GM23248 (cell line): ENCODE measurements at regions not wholly inside any gene's neighbourhood (a gene's known extent, or its start where the extent isn't known, plus 50 kb on each side); places are given as distances from the start of the nearest gene placed in this dataset.

Experiments used
- DNase-seq: peaks from one replicate; pipeline ENCODE4 v3.0.0-alpha.2; 2015
- H2AFZ ChIP-seq: fragments of 200-600 bp; sonication (generic); 2 replicates; pipeline ENCODE4 v1.6.1; 2016; ENCODE audit warnings: antibody characterized with exemption
- H3F3A ChIP-seq: fragments of 200-600 bp; sonication (generic); 2 replicates; pipeline ENCODE4 v1.6.1; 2016; ENCODE audit warnings: mild to moderate bottlenecking, antibody characterized with exemption, mixed run types; ENCODE audit not compliant: insufficient read depth
- H3K27ac ChIP-seq: fragments of 200-600 bp; sonication (generic); 2 replicates; pipeline ENCODE4 v1.5.1; 2016; ENCODE audit warnings: mild to moderate bottlenecking
- H3K27me3 ChIP-seq: fragments of 200-600 bp; sonication (generic); replicated peaks from 2 replicates; pipeline ENCODE4 v1.6.1; 2016; ENCODE audit warnings: mild to moderate bottlenecking; ENCODE audit not compliant: insufficient read depth
- H3K36me3 ChIP-seq: fragments of 200-600 bp; sonication (generic); 2 replicates; pipeline ENCODE4 v1.6.1; 2016; ENCODE audit warnings: low read depth, mild to moderate bottlenecking
- H3K4me1 ChIP-seq: fragments of 200-600 bp; sonication (generic); 2 replicates; pipeline ENCODE4 v1.6.1; 2016; ENCODE audit warnings: mild to moderate bottlenecking; ENCODE audit not compliant: insufficient read depth
- H3K4me2 ChIP-seq: fragments of 200-600 bp; sonication (generic); one replicate; pipeline ENCODE4 v1.6.1; 2016; ENCODE audit warnings: mild to moderate bottlenecking; ENCODE audit not compliant: unreplicated experiment
- H3K4me3 ChIP-seq: fragments of 200-600 bp; sonication (generic); 2 replicates; pipeline ENCODE4 v1.5.1; 2016; ENCODE audit warnings: mild to moderate bottlenecking
- H3K79me2 ChIP-seq: fragments of 200-600 bp; sonication (generic); 2 replicates; pipeline ENCODE4 v1.6.1; 2016; ENCODE audit warnings: mild to moderate bottlenecking; ENCODE audit not compliant: insufficient read depth
- H3K9ac ChIP-seq: fragments of 200-600 bp; sonication (generic); 2 replicates; pipeline ENCODE4 v1.6.1; 2016; ENCODE audit warnings: mild to moderate bottlenecking
- H3K9me2 ChIP-seq: fragments of 200-600 bp; sonication (generic); 2 replicates; pipeline ENCODE4 v1.6.1; 2016; ENCODE audit warnings: mixed run types, mild to moderate bottlenecking, moderate library complexity; ENCODE audit not compliant: insufficient read depth
- H3K9me3 ChIP-seq: fragments of 200-600 bp; sonication (generic); one replicate; pipeline ENCODE4 v1.6.1; 2017; ENCODE audit warnings: low read depth
- H4K20me1 ChIP-seq: fragments of 200-600 bp; sonication (generic); 2 replicates; pipeline ENCODE4 v1.6.0; 2016; ENCODE audit not compliant: insufficient read depth
- EZH2 ChIP-seq: fragments of 200-600 bp; sonication (generic); IDR thresholded peaks from 2 replicates; pipeline ENCODE4 v1.6.1; 2018; ENCODE audit warnings: antibody characterized with exemption, mild to moderate bottlenecking; ENCODE audit not compliant: insufficient read depth, poor library complexity, severe bottlenecking
- EZH2phosphoT487 ChIP-seq: fragments of 200-600 bp; sonication (generic); IDR thresholded peaks from 2 replicates; pipeline ENCODE4 v1.6.1; 2018; ENCODE audit warnings: antibody characterized with exemption, moderate library complexity, mild to moderate bottlenecking, low read depth; ENCODE audit not compliant: insufficient read depth
- WGBS, 2 experiments: methylation state at CpG; one replicate each; pipeline ENCODE4 v1.1.6; 2015 to 2017; ENCODE audit warnings: low lambda C conversion rate in 2 of 2, low coverage in 1 of 2; ENCODE audit errors: missing lambda C conversion rate in 2 of 2; 5-methylcytosine and 5-hydroxymethylcytosine counted together
- in situ Hi-C: fragments of 300-500 bp; cut with MboI; formaldehyde crosslinking; loops from 2 replicates; pipeline ENCODE4 v1.15.0; 2020

DNA sequence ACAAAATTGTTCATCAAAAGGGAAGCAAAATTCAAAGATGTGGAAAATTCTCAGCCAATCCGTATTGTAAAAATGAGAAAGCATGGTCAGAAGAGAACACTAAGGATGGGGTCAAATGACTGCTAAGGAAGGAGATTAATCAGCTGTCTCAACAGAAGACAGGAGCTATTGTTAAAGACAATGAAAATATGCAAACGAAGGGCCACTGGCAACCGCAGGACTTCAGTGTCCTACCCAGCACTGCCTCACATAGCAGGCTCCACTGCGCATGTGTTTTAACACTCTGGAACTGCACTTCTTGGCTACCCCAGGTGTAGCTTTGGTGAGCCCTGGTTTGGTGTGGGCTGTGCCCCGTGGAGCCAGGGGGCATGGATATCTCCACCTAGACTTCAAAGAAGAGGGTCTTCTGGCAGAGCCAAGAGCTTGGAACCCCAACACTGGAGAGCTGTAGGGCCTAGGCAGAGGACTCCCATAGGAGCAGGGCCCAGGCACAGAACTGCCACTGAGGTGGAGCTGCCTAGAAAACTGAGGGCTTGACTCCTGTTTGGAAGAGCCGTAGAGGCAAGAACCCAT lies 176.2 kb upstream of the GDF10 start:
- DNase-seq, result no peak
- no peak for TF ChIP-seq EZH2
- TF ChIP-seq EZH2phosphoT487, result no peak
- H3K4me1 ChIP-seq, result no peaks in the 10 kb centered on the region
- no peak overlapping the region for H3K9ac ChIP-seq
- in situ Hi-C loops, result no loop called here
- no peaks in the 10 kb centered on the region for H3K9me3 ChIP-seq
- no peak overlapping the region for H2AFZ ChIP-seq
- no peak overlapping the region for H3K4me2 ChIP-seq
- no peak overlapping the region for H3K27ac ChIP-seq
- H3K9me2 ChIP-seq, result no peaks in the 10 kb centered on the region
- no peaks in the 10 kb centered on the region for H4K20me1 ChIP-seq
- no peaks in the 10 kb centered on the region for H3F3A ChIP-seq
- no peaks in the 10 kb centered on the region for H3K36me3 ChIP-seq
- H3K4me3 ChIP-seq, result no peak overlapping the region
- 53% methylated on average over 6 of the region's 6 CpGs for WGBS, 2 experiments
- H3K27me3 ChIP-seq, result peaks cover 33% of the 10 kb centered on the region
- no peaks in the 10 kb centered on the region for H3K79me2 ChIP-seq

DNA sequence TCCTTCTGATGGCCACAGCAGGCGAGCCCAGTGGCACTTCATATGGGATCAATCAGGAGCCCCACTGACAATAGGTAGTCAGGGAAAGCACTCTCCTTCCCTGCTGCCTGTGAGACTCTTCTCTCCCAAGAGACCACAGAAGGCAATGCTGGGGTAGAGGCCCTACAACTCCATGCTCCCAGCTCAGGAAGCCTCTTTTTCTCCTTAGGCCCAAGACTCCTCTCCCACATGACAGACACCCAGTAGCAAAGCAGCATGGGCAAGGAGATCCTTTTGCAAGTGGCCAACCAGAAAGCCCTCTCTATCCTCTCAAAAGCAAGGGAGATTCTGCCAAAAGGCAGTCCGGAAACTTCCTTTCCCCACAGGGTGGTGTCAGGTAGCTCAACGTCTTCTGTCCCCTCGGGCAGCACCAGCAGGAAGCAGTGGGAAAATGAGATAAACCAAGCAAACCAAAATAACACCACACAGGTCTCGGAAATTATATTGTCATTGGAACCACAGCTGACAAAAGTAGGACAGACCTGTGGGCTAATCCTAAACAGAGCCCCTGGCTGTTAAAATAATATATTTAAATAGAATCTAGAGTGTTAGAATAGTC lies 172.7 kb upstream of the GDF10 start:
- Histone ChIP-seq H3F3A (no peaks in the 10 kb centered on the region), H3K4me3 (no peak overlapping the region), H3K36me3 (no peaks in the 10 kb centered on the region), H4K20me1 (no peaks in the 10 kb centered on the region), H3K79me2 (no peaks in the 10 kb centered on the region), H2AFZ (no peak overlapping the region), H3K9me2 (no peaks in the 10 kb centered on the region), H3K27ac (no peak overlapping the region), H3K4me2 (no peak overlapping the region), H3K9ac (no peak overlapping the region), H3K4me1 (no peaks in the 10 kb centered on the region), H3K9me3 (no peaks in the 10 kb centered on the region), H3K27me3 (0 out of 2 replicates have a peak, but pooled peaks cover 10% of the 10 kb centered on the region)
- in situ Hi-C loops, result no loop called here
- WGBS, 2 experiments, result 45 to 51% methylated on average over 5 of the region's 5 CpGs
- DNase-seq, result no peak
- TF ChIP-seq EZH2 (no peak), EZH2phosphoT487 (no peak)

DNA sequence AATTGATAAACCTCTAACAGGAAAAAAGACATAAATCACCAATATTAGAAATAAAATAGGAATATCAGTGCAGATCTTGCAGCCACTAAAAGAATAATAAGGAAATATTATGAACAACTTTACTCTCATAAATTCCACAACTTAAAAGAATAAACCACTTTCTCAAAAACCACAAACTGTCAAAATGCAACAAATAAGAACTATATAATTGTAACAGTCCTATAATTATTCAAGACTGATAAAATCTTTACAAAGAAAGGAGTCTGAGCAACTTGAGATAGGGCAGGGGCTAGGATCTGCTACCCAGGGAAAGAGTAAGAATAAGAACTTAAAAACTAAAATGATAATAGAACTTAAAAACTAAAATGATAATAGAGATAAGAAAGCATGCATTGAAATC lies 169.5 kb upstream of the GDF10 start:
- in situ Hi-C loops, result no loop called here
- H3K36me3 ChIP-seq, result no peaks in the 10 kb centered on the region
- TF ChIP-seq EZH2 (no peak), EZH2phosphoT487 (no peak)

DNA sequence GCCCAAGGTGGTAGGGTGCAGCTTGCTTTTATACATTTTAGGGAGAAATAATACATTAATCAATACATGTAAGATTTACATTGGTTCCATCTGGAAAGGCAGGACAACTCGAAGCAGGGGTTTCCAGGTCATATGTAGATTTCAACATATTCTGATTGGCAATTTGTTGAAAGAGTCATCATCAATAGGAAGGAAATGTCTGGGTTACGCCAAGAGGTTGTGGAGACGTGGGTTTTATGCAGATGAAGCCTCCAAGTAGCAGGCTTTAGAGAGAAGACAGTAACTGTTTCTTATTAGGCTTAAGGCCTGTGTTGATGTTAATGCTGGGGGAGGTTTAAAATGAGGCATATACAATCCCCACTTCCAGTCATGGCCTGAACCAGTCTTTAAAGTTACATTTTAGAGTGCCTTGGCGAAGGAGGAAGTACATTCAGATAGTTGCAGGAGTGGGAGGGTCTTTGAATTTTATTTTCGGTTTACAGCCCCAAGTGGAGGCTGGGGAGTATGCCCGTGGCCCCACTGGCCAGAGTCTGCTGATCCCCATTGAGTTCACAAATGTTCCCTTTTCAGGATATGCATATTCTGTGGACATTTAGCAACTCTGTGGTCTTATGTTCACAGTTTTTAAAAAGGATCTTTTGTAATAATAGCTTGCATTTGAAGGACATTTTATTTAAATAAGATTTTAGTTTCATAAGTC lies 166.0 kb upstream of the GDF10 start:
- no peak overlapping the region for H3K4me2 ChIP-seq
- H3K4me3 ChIP-seq, result no peak overlapping the region
- H3K9ac ChIP-seq, result no peak overlapping the region
- no peaks in the 10 kb centered on the region for H3K9me3 ChIP-seq
- DNase-seq, result no peak
- WGBS, 2 experiments, result 61 to 72% methylated on average over 6 of the region's 6 CpGs
- no peak for TF ChIP-seq EZH2phosphoT487
- TF ChIP-seq EZH2, result no peak
- in situ Hi-C loops, result no loop called here
- no peaks in the 10 kb centered on the region for H3K36me3 ChIP-seq
- no peaks in the 10 kb centered on the region for H3K27me3 ChIP-seq
- H4K20me1 ChIP-seq, result no peaks in the 10 kb centered on the region
- no peaks in the 10 kb centered on the region for H3K79me2 ChIP-seq
- H3K27ac ChIP-seq, result no peak overlapping the region
- H3K9me2 ChIP-seq, result no peaks in the 10 kb centered on the region
- H2AFZ ChIP-seq, result no peak overlapping the region
- H3F3A ChIP-seq, result peaks cover 9% of the 10 kb centered on the region; the same call in 1 of the 2 replicates
- H3K4me1 ChIP-seq, result peaks cover 25% of the 10 kb centered on the region

More for the DNA sequence above, 169.5 kb upstream of the GDF10 start:
- H3K27me3 ChIP-seq, result 0 out of 2 replicates have a peak, but pooled peaks cover 4% of the 10 kb centered on the region
- H3K4me3 ChIP-seq, result no peak overlapping the region
- H3K27ac ChIP-seq, result no peak overlapping the region
- no peaks in the 10 kb centered on the region for H3K9me2 ChIP-seq
- no peaks in the 10 kb centered on the region for H3K4me1 ChIP-seq
- DNase-seq, result no peak
- no peak overlapping the region for H3K4me2 ChIP-seq
- no peaks in the 10 kb centered on the region for H3K79me2 ChIP-seq
- H2AFZ ChIP-seq, result no peak overlapping the region
- H3K9ac ChIP-seq, result no peak overlapping the region
- no peaks in the 10 kb centered on the region for H3K9me3 ChIP-seq
- H3F3A ChIP-seq, result no peaks in the 10 kb centered on the region
- no peaks in the 10 kb centered on the region for H4K20me1 ChIP-seq
